ENCODE measurements at regions not wholly inside any gene's neighbourhood (a gene's known extent, or its start where the extent isn't known, plus 50 kb on each side); places are given as distances from the start of the nearest gene placed in this dataset.

DNA sequence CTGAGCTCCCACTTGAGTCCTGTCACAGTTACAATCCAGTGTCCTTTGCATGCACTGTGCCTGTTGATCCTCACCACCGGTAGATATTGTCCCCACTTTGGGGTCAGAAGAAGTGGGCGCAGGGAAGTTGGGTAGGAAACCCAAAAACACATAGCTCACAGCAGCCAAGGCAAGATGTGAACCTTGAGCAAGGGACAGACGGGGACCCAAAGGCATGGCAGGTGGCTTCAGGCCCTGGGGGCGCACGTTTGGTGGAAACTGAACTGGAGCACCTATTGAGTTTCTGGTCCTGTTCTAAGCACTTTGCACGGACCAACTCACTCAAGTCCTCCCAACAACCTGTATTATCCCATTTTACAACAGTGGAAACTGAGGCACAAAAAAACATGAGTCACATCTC, 82.8 kb upstream of the ZNF716 start:
- no peaks in the 10 kb centered on the region for H3K9me3 ChIP-seq (ENCODE audit: insufficient read depth, low read length)
- DNase-seq (ENCODE audit: low read depth, low spot score) = no peak

DNA sequence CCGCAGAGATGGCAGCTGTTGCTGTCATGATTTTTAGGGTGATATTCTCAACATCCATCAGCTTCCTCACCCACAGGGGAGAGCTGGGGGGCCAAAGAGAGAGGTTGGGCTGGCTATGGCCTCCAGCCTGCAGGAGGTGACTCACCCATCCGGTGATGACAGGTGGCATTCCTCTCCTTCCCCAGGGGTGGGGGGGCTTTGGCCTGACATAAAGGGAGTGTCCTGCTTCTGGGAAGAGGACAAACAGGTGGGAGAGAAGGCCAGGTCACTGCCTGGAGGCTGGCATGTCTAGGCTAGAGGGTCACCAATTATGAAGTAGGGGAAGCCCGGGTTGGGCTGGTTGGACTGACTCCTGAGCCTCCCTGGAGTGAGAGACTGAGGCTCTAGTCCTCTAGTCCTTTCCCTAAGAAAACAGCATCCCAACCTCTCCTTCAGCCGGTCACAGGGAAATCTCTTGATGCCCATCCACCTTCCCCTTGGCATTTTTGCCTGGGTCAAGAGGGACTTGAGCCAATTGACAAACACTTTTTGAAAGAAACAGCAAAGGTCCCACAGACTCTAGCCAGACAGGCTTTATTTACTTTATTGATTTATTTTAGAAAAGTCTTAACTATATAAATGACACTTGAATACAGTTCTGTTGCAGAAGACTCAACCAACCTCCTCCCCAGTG, 79.8 kb upstream of the ZNF716 start:
- Histone ChIP-seq H3K27me3 (ENCODE audit: insufficient read depth, insufficient read length) (peaks cover 8% of the 10 kb centered on the region), H3K4me3 (ENCODE audit: insufficient read length, low read depth) (no peak overlapping the region), H3K4me1 (ENCODE audit: insufficient read depth, insufficient read length) (no peaks in the 10 kb centered on the region), H3K36me3 (ENCODE audit: insufficient read depth, insufficient read length, low read length) (no peaks in the 10 kb centered on the region), H3K9ac (ENCODE audit: insufficient read length, low read depth) (no peak overlapping the region), H3K9me3 (ENCODE audit: insufficient read depth, low read length) (no peaks in the 10 kb centered on the region)
- TF ChIP-seq SUZ12 (IDR thresholded peaks at IDR 0.05; ENCODE audit: extremely low read depth, insufficient read depth, insufficient read length) (no peak), ZNF274 (IDR thresholded peaks at IDR 0.05; ENCODE audit: low read depth, low read length) (no peak), YY1 (IDR thresholded peaks at IDR 0.05; ENCODE audit: insufficient read depth, insufficient read length) (no peak)
- no peak for DNase-seq (ENCODE audit: low read depth, low spot score)

More for the DNA sequence above, 82.8 kb upstream of the ZNF716 start:
- peaks cover 4% of the 10 kb centered on the region for H3K27me3 ChIP-seq (ENCODE audit: insufficient read depth, insufficient read length)
- H3K4me3 ChIP-seq (ENCODE audit: insufficient read length, low read depth) = no peak overlapping the region
- no peaks in the 10 kb centered on the region for H3K36me3 ChIP-seq (ENCODE audit: insufficient read depth, insufficient read length, low read length)
- H3K9ac ChIP-seq (ENCODE audit: insufficient read length, low read depth) = no peak overlapping the region
- no peaks in the 10 kb centered on the region for H3K4me1 ChIP-seq (ENCODE audit: insufficient read depth, insufficient read length)
- TF ChIP-seq SUZ12 (IDR thresholded peaks at IDR 0.05; ENCODE audit: extremely low read depth, insufficient read depth, insufficient read length) (no peak), ZNF274 (IDR thresholded peaks at IDR 0.05; ENCODE audit: low read depth, low read length) (no peak), YY1 (IDR thresholded peaks at IDR 0.05; ENCODE audit: insufficient read depth, insufficient read length) (no peak)

DNA sequence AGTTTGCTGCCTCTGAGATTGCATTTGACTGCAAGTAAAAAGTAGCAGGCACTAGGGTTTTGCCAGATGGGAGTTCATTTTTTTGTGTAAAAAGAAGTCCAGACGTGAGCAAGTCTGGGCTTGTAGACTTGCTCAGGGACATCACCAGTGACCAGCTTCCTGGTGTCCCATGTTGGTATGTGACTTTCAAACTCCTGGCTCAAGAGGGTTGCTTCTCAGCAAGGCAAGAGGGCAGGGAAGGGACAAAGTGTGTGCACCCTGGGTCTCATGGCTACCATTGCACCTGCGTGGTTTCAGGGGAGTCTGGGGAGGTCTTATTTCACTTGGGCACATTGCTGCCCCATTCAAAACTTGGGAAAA, 79.3 kb upstream of the ZNF716 start:
- no peak overlapping the region for H3K4me3 ChIP-seq (ENCODE audit: insufficient read length, low read depth)
- no peak for TF ChIP-seq SUZ12 (IDR thresholded peaks at IDR 0.05; ENCODE audit: extremely low read depth, insufficient read depth, insufficient read length)
- no peak for TF ChIP-seq YY1 (IDR thresholded peaks at IDR 0.05; ENCODE audit: insufficient read depth, insufficient read length)
- no peak for TF ChIP-seq ZNF274 (IDR thresholded peaks at IDR 0.05; ENCODE audit: low read depth, low read length)
- no peaks in the 10 kb centered on the region for H3K4me1 ChIP-seq (ENCODE audit: insufficient read depth, insufficient read length)
- H3K9me3 ChIP-seq (ENCODE audit: insufficient read depth, low read length) = no peaks in the 10 kb centered on the region
- DNase-seq (ENCODE audit: low read depth, low spot score) = no peak
- H3K36me3 ChIP-seq (ENCODE audit: insufficient read depth, insufficient read length, low read length) = no peaks in the 10 kb centered on the region
- no peak overlapping the region for H3K9ac ChIP-seq (ENCODE audit: insufficient read length, low read depth)
- peaks cover 8% of the 10 kb centered on the region for H3K27me3 ChIP-seq (ENCODE audit: insufficient read depth, insufficient read length)

DNA sequence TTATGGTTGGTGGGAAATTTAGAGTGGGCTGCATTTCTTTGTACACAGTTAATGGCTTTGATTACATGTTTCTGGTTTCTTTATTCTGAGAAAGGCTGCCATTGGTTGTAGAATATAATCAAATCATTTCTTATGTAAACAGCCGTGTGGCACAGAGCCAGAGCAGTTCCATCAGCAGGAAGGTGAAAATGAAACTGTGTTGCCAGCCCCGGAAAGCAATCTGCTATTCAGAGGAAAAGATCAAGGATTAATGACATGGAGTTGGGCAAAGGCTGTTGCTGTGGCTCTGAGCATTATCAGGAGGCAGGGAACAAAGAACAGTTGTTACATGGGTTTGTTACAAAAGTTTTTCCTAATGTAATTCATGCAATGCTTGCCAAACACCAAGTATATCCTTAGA, 74.2 kb upstream of the ZNF716 start:
- H3K27me3 ChIP-seq (ENCODE audit: insufficient read depth, insufficient read length) = peaks cover 22% of the 10 kb centered on the region
- DNase-seq (ENCODE audit: low read depth, low spot score) = no peak
- TF ChIP-seq ZNF274 (IDR thresholded peaks at IDR 0.05; ENCODE audit: low read depth, low read length) (no peak), SUZ12 (IDR thresholded peaks at IDR 0.05; ENCODE audit: extremely low read depth, insufficient read depth, insufficient read length) (no peak), YY1 (IDR thresholded peaks at IDR 0.05; ENCODE audit: insufficient read depth, insufficient read length) (no peak)
- H3K4me1 ChIP-seq (ENCODE audit: insufficient read depth, insufficient read length) = no peaks in the 10 kb centered on the region
- H3K36me3 ChIP-seq (ENCODE audit: insufficient read depth, insufficient read length, low read length) = no peaks in the 10 kb centered on the region
- no peaks in the 10 kb centered on the region for H3K9me3 ChIP-seq (ENCODE audit: insufficient read depth, low read length)
- no peak overlapping the region for H3K9ac ChIP-seq (ENCODE audit: insufficient read length, low read depth)
- H3K4me3 ChIP-seq (ENCODE audit: insufficient read length, low read depth) = no peak overlapping the region

DNA sequence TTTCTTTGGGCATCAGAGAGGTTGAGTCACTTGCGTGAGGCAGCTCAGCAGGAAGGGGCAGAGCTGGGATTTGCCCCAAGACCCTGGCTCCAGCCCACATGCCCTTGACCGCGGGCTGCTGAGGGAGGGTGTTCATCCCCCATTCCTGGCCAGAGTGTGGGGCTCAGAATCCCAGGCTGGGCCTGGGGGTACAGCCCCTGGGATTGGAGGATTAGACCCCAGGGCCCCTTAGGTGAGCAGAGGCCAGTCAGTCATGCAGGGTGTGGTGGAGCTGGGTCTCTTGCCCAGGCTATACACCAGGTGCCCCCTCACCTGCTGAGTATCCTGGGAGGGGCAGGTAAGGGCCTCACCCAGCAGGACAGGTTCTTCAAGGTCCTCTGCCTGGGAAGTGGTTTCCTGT, 68.4 kb upstream of the ZNF716 start:
- no peak overlapping the region for H3K9ac ChIP-seq (ENCODE audit: insufficient read length, low read depth)
- no peak overlapping the region for H3K4me3 ChIP-seq (ENCODE audit: insufficient read length, low read depth)
- no peak for DNase-seq (ENCODE audit: low read depth, low spot score)
- no peaks in the 10 kb centered on the region for H3K4me1 ChIP-seq (ENCODE audit: insufficient read depth, insufficient read length)
- H3K27me3 ChIP-seq (ENCODE audit: insufficient read depth, insufficient read length) = peaks cover 43% of the 10 kb centered on the region
- no peaks in the 10 kb centered on the region for H3K36me3 ChIP-seq (ENCODE audit: insufficient read depth, insufficient read length, low read length)
- TF ChIP-seq YY1 (IDR thresholded peaks at IDR 0.05; ENCODE audit: insufficient read depth, insufficient read length) (no peak), ZNF274 (IDR thresholded peaks at IDR 0.05; ENCODE audit: low read depth, low read length) (no peak), SUZ12 (IDR thresholded peaks at IDR 0.05; ENCODE audit: extremely low read depth, insufficient read depth, insufficient read length) (no peak)
- H3K9me3 ChIP-seq (ENCODE audit: insufficient read depth, low read length) = no peaks in the 10 kb centered on the region

DNA sequence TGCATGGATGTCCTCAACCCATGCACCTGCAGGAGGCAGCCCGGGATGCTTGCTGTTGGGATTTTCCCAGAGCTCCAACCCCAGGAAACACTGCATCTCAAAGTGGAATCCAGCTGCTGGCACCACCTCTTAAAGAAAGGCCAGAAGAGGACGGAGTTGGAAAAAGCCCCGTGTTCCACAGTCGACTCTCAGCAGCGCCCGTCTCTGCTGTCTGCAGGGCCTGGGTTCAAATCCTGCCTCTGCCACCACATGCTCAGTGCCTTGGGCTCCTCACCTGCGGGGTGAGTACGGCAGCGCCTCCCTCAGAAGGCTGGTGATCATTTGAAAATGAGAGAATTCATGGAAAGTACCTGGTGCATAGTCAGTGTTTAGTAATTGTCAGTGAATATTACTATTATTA, 65.6 kb upstream of the ZNF716 start:
- Histone ChIP-seq H3K4me1 (ENCODE audit: insufficient read depth, insufficient read length) (no peaks in the 10 kb centered on the region), H3K36me3 (ENCODE audit: insufficient read depth, insufficient read length, low read length) (no peaks in the 10 kb centered on the region), H3K9me3 (ENCODE audit: insufficient read depth, low read length) (no peaks in the 10 kb centered on the region), H3K9ac (ENCODE audit: insufficient read length, low read depth) (no peak overlapping the region), H3K27me3 (ENCODE audit: insufficient read depth, insufficient read length) (peaks cover 29% of the 10 kb centered on the region), H3K4me3 (ENCODE audit: insufficient read length, low read depth) (no peak overlapping the region)
- TF ChIP-seq ZNF274 (IDR thresholded peaks at IDR 0.05; ENCODE audit: low read depth, low read length) = no peak
- no peak for TF ChIP-seq SUZ12 (IDR thresholded peaks at IDR 0.05; ENCODE audit: extremely low read depth, insufficient read depth, insufficient read length)
- TF ChIP-seq YY1 (IDR thresholded peaks at IDR 0.05; ENCODE audit: insufficient read depth, insufficient read length) = no peak
- no peak for DNase-seq (ENCODE audit: low read depth, low spot score)

DNA sequence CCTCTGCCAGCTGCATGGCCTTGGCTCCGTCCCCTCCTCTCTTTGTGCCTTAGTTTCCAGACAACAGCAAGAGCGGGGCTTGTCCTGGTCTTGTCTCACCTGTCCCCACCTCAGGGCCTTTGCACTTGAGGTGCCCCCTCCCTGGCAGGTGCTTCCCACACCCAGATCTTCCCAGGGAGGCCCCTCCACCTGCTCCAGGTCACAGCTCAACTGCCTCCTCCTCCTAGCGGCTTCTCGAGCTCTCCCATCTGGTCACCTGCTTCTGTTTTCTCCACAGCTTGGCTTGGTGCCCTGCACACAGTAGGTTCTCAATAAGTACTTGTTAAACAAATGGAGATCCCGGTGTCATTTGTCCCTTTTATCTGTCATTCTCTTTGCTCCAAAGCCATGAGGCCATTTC, 64.3 kb upstream of the ZNF716 start:
- H3K9me3 ChIP-seq (ENCODE audit: insufficient read depth, low read length) = no peaks in the 10 kb centered on the region
- no peak overlapping the region for H3K4me3 ChIP-seq (ENCODE audit: insufficient read length, low read depth)
- no peak for TF ChIP-seq SUZ12 (IDR thresholded peaks at IDR 0.05; ENCODE audit: extremely low read depth, insufficient read depth, insufficient read length)
- TF ChIP-seq ZNF274 (IDR thresholded peaks at IDR 0.05; ENCODE audit: low read depth, low read length) = no peak
- no peak for TF ChIP-seq YY1 (IDR thresholded peaks at IDR 0.05; ENCODE audit: insufficient read depth, insufficient read length)
- DNase-seq (ENCODE audit: low read depth, low spot score) = no peak
- peaks cover 25% of the 10 kb centered on the region for H3K27me3 ChIP-seq (ENCODE audit: insufficient read depth, insufficient read length)
- H3K9ac ChIP-seq (ENCODE audit: insufficient read length, low read depth) = no peak overlapping the region
- H3K36me3 ChIP-seq (ENCODE audit: insufficient read depth, insufficient read length, low read length) = no peaks in the 10 kb centered on the region
- H3K4me1 ChIP-seq (ENCODE audit: insufficient read depth, insufficient read length) = no peaks in the 10 kb centered on the region

All from NT2/D1 (cell line).